ENCODE measurements at regions not wholly inside any gene's neighbourhood (a gene's known extent, or its start where the extent isn't known, plus 50 kb on each side); places are given as distances from the start of the nearest gene placed in this dataset.

DNA sequence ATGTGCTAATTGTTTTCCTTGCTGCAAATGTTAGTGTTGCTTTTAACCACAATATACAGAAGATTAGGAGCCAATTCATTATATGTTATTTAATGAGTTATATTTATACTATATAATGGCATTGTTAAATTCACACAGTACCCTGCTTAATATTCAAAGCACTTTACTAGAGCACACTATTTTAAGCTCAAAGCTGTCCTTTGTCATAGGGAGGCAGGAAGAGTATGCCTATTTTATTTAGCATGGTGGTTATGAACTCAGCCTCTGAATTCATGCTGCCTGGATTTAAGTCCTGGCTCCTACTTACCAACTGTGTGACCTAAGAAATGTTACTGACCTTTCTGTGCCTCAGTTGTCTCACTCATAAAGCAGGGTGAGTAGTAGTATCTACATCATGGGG, 80.5 kb downstream of the FASTKD2 start:
- DNase-seq = no peak
- Mint-ChIP-seq H3K27me3 (no peaks in the 10 kb centered on the region), H3K4me3 (no peak overlapping the region), H3K9me3 (no peaks in the 10 kb centered on the region), H3K36me3 (ENCODE audit: low read depth) (no peaks in the 10 kb centered on the region), H3K4me1 (ENCODE audit: low read depth) (no peaks in the 10 kb centered on the region), H3K27ac (no peak overlapping the region)

DNA sequence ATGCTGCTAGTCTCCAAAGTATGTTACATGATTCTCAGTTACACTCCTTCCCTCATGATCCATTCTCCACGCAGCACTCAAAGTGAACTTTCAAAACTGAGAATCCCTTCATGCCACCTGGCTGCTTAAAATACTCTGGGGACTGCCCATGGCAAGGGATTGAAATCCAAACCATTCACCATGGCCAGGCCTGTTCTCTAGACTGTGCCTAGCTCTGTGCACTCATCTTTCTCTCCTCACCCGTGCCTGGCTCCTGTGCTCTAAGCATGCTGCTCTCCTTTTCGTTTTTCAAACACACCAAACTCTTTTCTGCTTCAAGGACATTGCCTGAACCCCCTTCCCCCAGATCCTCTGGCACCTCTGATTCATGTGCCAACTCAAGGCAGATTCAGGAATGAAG, 80.9 kb downstream of the FASTKD2 start:
- Mint-ChIP-seq H3K36me3 (ENCODE audit: low read depth) (no peaks in the 10 kb centered on the region), H3K9me3 (no peaks in the 10 kb centered on the region), H3K4me1 (ENCODE audit: low read depth) (no peaks in the 10 kb centered on the region), H3K27ac (no peak overlapping the region), H3K4me3 (no peak overlapping the region), H3K27me3 (no peaks in the 10 kb centered on the region)
- DNase-seq = no peak

DNA sequence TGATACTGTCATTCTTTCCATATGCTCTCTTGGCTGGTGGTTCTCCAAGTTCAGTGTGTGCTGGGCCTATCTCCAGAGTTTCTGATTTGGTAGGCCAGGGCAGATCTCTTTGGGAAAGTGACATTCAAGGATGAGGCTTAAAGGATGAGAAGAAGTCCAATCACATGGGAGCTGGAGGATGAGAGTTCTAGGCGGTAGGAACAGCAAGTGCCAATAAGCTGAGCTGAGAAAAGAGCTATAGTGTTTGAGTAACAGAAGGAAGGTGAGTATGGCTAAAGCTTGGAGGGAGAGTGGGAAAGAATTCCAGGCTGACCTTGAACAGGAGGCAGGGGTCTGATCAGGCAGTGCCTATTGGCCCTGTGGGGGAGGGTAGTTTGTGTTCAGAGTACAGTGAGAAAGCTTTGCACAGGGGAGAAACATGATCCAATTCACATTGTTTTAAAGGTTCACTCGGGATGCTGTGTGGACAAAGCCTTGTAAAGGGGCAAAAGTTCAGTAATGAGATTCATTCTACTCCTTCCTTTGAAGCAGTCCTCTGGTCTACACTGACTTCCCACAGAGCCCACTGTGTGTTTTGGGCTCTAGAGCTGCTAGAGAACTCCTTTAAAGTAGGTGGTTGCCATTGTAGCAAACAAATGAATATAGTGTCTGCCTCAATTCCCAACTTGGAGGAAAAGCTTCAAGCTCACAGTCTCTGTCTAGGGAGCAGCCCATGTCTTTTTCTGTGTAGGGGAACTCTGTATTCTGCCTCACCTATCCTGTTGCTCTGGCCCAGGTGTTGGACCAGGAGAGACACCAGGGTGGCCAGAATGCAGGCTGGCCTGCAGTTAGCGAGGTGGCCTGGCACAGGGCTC, 81.8 kb downstream of the FASTKD2 start:
- Mint-ChIP-seq H3K27me3 (no peaks in the 10 kb centered on the region), H3K9me3 (no peaks in the 10 kb centered on the region), H3K4me3 (no peak overlapping the region), H3K4me1 (ENCODE audit: low read depth) (no peaks in the 10 kb centered on the region), H3K36me3 (ENCODE audit: low read depth) (no peaks in the 10 kb centered on the region), H3K27ac (no peak overlapping the region)
- no peak for DNase-seq

DNA sequence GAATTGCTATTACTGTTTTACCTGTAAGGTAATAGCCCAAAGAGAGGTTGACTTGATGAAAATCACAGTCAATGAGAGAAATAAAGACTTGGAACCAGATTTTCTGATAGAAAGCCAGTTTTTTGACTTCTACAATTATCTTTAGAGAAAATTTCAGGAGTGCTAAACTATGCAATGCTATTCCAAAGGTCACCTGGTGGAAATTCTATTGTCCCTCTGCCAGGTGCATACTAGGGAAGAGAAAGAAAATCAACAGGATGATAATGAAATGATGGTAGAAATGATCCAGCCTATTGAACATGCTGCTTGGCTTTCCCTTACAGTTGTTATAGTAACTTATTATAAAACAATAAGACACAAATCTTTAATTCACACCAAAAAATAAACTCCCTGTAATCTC, 85.0 kb downstream of the FASTKD2 start:
- H3K27ac Mint-ChIP-seq = no peak overlapping the region
- H3K4me1 Mint-ChIP-seq (ENCODE audit: low read depth) = no peaks in the 10 kb centered on the region
- no peaks in the 10 kb centered on the region for H3K9me3 Mint-ChIP-seq
- H3K36me3 Mint-ChIP-seq (ENCODE audit: low read depth) = no peaks in the 10 kb centered on the region
- no peaks in the 10 kb centered on the region for H3K27me3 Mint-ChIP-seq
- no peak overlapping the region for H3K4me3 Mint-ChIP-seq
- DNase-seq = no peak

GRCh38 chr2:206851521-206851920, 86.1 kb downstream of the FASTKD2 start:
- H3K36me3 Mint-ChIP-seq (ENCODE audit: low read depth) = no peaks in the 10 kb centered on the region
- no peak overlapping the region for H3K27ac Mint-ChIP-seq
- H3K9me3 Mint-ChIP-seq = no peaks in the 10 kb centered on the region
- no peak overlapping the region for H3K4me3 Mint-ChIP-seq
- no peak for DNase-seq
- H3K4me1 Mint-ChIP-seq (ENCODE audit: low read depth) = no peaks in the 10 kb centered on the region
- no peaks in the 10 kb centered on the region for H3K27me3 Mint-ChIP-seq

GRCh38 chr2:206853915-206854314, 85.4 kb upstream of the CPO start:
- H3K4me1 Mint-ChIP-seq (ENCODE audit: low read depth) = peaks cover 6% of the 10 kb centered on the region
- DNase-seq = no peak
- no peaks in the 10 kb centered on the region for H3K9me3 Mint-ChIP-seq
- no peaks in the 10 kb centered on the region for H3K36me3 Mint-ChIP-seq (ENCODE audit: low read depth)
- H3K4me3 Mint-ChIP-seq = no peak overlapping the region
- no peak overlapping the region for H3K27ac Mint-ChIP-seq
- no peaks in the 10 kb centered on the region for H3K27me3 Mint-ChIP-seq

DNA sequence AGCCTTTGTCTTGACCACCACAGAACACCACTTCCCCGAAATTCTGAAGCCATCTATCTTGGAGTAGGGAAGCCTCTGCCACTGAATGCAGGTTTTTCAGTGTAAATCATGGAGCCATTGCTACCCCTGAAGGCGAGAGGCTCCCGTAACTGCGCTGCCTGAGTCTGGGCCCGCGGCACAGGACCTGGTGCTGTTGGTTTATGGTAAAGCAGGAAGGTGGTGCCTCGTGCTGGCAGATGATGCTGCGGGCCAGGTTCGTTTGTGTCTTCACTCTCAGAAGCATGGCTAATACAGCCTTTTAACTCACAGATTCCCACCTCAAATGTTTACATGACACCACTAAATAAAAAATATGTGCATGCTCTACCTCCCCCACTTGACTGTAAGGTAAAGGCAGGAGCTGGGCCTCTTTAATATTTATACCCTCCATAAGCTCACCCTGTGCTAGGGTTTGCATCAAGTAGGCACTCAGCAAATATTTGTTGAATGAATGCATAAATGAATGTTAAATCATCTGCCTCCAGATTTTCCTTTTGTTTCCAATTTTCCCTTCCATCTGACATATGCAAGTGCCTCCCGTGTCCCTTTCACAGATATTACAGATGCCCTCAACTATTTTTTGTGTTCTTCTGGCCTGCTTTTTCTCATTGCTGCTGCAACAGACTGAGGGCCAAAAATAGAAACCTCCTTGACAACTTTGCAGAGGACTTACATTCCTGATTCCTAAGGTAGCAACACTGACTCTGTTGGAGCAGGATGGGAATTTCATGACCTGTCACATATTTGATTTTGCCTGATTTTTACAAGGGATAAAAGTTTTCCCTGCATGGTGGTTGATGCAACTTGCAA, 83.5 kb upstream of the CPO start:
- Mint-ChIP-seq H3K4me3 (no peak overlapping the region), H3K9me3 (no peaks in the 10 kb centered on the region), H3K27ac (no peak overlapping the region)

GRCh38 chr2:206856513-206856912, 82.8 kb upstream of the CPO start:
- Mint-ChIP-seq H3K9me3 (no peaks in the 10 kb centered on the region), H3K4me3 (no peak overlapping the region), H3K4me1 (ENCODE audit: low read depth) (peaks cover 17% of the 10 kb centered on the region), H3K27me3 (no peaks in the 10 kb centered on the region), H3K27ac (no peak overlapping the region), H3K36me3 (ENCODE audit: low read depth) (no peaks in the 10 kb centered on the region)
- DNase-seq = no peak

More for the DNA sequence above, 83.5 kb upstream of the CPO start:
- Mint-ChIP-seq H3K27me3 (no peaks in the 10 kb centered on the region), H3K4me1 (ENCODE audit: low read depth) (peaks cover 17% of the 10 kb centered on the region), H3K36me3 (ENCODE audit: low read depth) (no peaks in the 10 kb centered on the region)
- no peak for DNase-seq

DNA sequence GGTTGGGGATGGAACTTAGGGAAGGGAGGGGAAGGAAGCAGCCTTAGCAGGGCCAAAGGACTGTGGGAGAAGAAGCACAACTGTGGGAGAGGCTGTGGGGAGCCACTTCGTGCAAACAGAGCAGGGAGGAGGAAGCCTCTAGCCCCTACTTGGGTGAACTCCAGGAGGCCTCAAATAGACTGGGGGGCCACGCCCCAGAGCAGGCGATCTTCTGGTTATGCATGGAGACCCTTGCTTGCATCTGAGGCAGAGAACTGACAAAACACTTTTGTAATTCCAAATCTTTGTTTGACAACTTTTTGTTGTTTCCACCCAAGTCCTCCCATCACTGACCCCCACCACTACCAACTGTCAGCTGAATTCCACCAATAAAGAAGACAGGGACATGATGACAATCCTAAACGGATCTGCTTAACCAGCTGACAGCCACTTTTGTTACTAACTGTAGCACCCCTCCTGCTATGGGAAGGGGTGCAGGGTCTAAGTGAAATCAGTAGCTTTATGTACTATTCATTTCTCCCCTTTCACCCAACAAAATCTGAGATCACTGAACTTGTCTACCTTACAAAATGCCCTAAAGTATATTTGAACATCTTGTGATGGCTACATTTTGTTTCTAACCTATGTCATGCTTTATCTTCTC, 80.5 kb upstream of the CPO start:
- no peak for DNase-seq
- H3K4me1 Mint-ChIP-seq (ENCODE audit: low read depth) = peaks cover 17% of the 10 kb centered on the region
- no peaks in the 10 kb centered on the region for H3K9me3 Mint-ChIP-seq
- no peaks in the 10 kb centered on the region for H3K36me3 Mint-ChIP-seq (ENCODE audit: low read depth)
- H3K27me3 Mint-ChIP-seq = no peaks in the 10 kb centered on the region
- peak overlapping the region; percentile 75 for H3K27ac Mint-ChIP-seq
- H3K4me3 Mint-ChIP-seq = peak overlapping the region; percentile 38

DNA sequence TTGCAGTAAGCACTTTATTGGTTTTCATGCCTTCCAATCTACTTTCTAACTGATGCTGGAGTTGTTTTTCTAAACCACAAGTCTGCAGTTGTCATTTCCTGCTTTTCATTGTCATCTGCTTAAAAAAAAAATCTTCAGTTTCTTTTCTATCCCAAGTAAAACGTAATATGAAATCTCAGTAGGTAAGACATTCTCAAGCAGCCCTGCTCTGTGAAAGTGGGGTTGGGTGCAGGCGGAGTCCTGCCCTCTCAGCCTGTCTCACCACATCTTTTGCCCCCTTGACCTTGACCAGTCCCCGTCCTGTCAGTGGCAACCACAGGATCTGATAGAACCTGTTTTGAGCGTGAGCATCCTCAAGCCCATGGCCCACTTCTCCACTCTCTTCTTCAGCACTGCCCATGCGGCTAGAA, 80.0 kb upstream of the CPO start:
- Mint-ChIP-seq H3K36me3 (ENCODE audit: low read depth) (no peaks in the 10 kb centered on the region), H3K9me3 (no peaks in the 10 kb centered on the region), H3K27me3 (no peaks in the 10 kb centered on the region), H3K4me3 (peak overlapping the region; percentile 38), H3K4me1 (ENCODE audit: low read depth) (peaks cover 17% of the 10 kb centered on the region), H3K27ac (peak overlapping the region; percentile 75)
- peak; percentile 35 for DNase-seq

DNA sequence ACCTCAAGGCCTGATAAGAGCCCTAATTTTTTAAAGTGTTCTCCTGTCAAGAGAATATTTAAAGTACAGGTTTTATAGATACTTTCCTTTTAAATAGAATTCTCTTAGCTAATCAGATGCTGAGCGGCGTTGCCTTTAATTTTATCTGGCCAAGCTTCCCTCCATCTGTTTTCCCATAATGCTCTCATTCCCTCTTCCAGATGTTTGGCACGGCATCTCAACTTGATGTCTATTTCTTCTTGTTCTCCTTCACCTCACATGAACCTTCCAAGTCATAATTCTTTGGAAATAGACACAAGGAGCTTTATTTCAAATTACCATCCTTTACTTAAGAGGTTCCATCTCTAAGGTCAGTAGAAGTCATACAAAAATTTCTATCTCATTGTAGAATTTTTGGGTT, 76.1 kb upstream of the CPO start:
- H3K4me3 Mint-ChIP-seq = no peak overlapping the region
- DNase-seq = no peak
- no peak overlapping the region for H3K27ac Mint-ChIP-seq

GRCh38 chr2:206863716-206864115, 75.6 kb upstream of the CPO start:
- Mint-ChIP-seq H3K27ac (no peak overlapping the region), H3K4me1 (ENCODE audit: low read depth) (peaks cover 13% of the 10 kb centered on the region), H3K36me3 (ENCODE audit: low read depth) (no peaks in the 10 kb centered on the region), H3K9me3 (no peaks in the 10 kb centered on the region), H3K27me3 (no peaks in the 10 kb centered on the region), H3K4me3 (no peak overlapping the region)
- DNase-seq = no peak

More for the DNA sequence above, 76.1 kb upstream of the CPO start:
- Mint-ChIP-seq H3K4me1 (ENCODE audit: low read depth) (peaks cover 17% of the 10 kb centered on the region), H3K9me3 (no peaks in the 10 kb centered on the region), H3K27me3 (no peaks in the 10 kb centered on the region), H3K36me3 (ENCODE audit: low read depth) (no peaks in the 10 kb centered on the region)

DNA sequence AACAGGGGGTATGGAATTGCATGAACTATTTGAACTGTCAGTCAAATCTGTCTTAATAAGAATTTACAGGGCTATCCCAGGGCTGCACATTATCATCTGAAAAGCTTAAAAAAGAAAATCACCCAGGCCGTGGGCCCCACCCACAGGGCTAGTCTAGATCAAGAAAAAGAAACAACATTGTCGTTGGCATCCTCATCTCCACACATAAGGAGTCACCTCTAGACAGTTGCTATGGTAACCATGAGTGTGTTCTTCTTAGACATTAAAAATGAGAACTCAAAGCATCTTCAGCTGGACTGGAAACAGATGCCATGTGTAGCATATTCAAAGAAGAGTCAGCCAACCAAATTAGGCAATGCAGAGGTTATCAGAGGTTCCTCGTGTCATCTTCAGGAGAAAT, 72.3 kb upstream of the CPO start:
- Mint-ChIP-seq H3K4me1 (ENCODE audit: low read depth) (no peaks in the 10 kb centered on the region), H3K9me3 (no peaks in the 10 kb centered on the region), H3K27ac (no peak overlapping the region), H3K36me3 (ENCODE audit: low read depth) (no peaks in the 10 kb centered on the region), H3K4me3 (no peak overlapping the region), H3K27me3 (no peaks in the 10 kb centered on the region)
- DNase-seq = no peak

DNA sequence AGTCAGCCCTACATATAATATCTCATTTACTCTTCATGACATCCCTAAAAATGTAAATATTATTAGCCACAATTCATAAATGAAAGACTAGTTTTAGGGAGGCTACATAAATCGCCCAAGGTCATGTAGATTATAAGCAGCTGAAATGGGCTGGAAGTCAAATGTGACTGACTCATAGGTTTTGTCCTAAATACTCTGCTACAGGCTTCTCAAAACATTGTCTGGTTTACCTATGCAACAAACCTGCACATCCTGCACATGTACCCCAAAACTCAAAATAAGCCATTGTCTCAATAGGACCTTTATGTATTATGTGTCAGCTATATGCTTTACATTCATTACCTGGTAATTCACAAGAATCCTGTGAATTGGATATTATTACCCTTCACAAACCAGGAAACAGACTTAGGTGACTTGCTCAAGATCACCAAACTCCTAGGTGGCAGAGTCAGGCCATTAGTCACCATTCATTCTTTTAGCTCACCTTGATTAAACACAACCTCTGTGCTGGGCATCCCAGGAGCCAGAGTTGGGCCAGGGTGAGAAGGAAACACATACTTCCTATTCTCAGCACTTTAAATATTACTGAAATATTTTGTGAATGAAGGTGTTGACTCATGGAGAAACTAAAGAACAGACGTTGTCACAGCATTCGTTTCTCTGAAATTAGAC, 69.4 kb upstream of the CPO start:
- no peaks in the 10 kb centered on the region for H3K9me3 Mint-ChIP-seq
- no peaks in the 10 kb centered on the region for H3K27me3 Mint-ChIP-seq
- no peak for DNase-seq
- no peak overlapping the region for H3K4me3 Mint-ChIP-seq
- H3K36me3 Mint-ChIP-seq (ENCODE audit: low read depth) = no peaks in the 10 kb centered on the region
- no peaks in the 10 kb centered on the region for H3K4me1 Mint-ChIP-seq (ENCODE audit: low read depth)
- no peak overlapping the region for H3K27ac Mint-ChIP-seq
